ENCODE measurements at regions not wholly inside any gene's neighbourhood (a gene's known extent, or its start where the extent isn't known, plus 50 kb on each side); places are given as distances from the start of the nearest gene placed in this dataset.

- peaks cover 6% of the 10 kb centered on the region for H3K4me1 ChIP-seq
- no peak for TF ChIP-seq POLR2A (IDR thresholded peaks at IDR 0.05)
- no peak for TF ChIP-seq POLR2AphosphoS5 (IDR thresholded peaks at IDR 0.05; ENCODE audit: insufficient read depth in 1 of 2, low read depth in 1 of 2)
- TF ChIP-seq CTCF (IDR thresholded peaks at IDR 0.05) = no peak
- no peak overlapping the region for H3K4me3 ChIP-seq
- H3K27me3 ChIP-seq = no peaks in the 10 kb centered on the region
- DNase-seq (ENCODE audit: extremely low spot score in 2 of 2) = no peak
- H3K36me3 ChIP-seq = no peaks in the 10 kb centered on the region
- H3K27ac ChIP-seq = no peak overlapping the region
- H3K9me3 ChIP-seq = no peaks in the 10 kb centered on the region
- intact Hi-C loops (cut with DNase I) = loop anchor here (1.0 kb wide), 1 partner anchor 21 kb away; no protein-coding TSS in a partner anchor
Observed at GRCh38 chr3:72459588-72459987, 388.7 kb downstream of the SHQ1 start.

GRCh38 chr3:72458375-72458774, 389.9 kb downstream of the SHQ1 start:
- Histone ChIP-seq H3K4me1 (peaks cover 6% of the 10 kb centered on the region), H3K27ac (no peak overlapping the region), H3K36me3 (no peaks in the 10 kb centered on the region), H3K4me3 (no peak overlapping the region), H3K27me3 (no peaks in the 10 kb centered on the region), H3K9me3 (no peaks in the 10 kb centered on the region)
- DNase-seq (ENCODE audit: extremely low spot score in 2 of 2) = no peak
- TF ChIP-seq POLR2A (IDR thresholded peaks at IDR 0.05) (no peak), POLR2AphosphoS5 (IDR thresholded peaks at IDR 0.05; ENCODE audit: insufficient read depth in 1 of 2, low read depth in 1 of 2) (peak in 1 of 2 donors; percentile 19), CTCF (IDR thresholded peaks at IDR 0.05) (no peak)
- intact Hi-C loops (cut with DNase I) = no loop called here

DNA sequence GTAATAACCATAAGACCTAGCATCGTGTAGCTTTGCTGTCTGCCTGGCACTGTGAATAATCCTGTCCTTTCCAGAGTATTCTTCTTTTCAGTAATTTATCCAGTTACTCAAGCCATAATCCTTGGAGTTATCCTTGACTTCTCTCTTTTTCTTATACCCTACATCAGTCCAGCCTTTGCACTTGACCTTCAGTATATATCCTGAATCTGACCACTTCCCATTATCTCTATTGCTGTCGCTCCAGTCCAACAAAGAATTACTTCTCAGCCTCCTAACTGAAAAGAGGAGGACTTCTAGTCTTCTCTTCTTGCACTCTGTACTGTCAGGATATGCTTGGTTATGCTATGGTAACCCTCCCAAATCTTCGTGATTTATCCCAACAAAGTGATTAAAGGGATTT, 393.8 kb downstream of the SHQ1 start:
- H3K36me3 ChIP-seq = no peaks in the 10 kb centered on the region
- intact Hi-C loops (cut with DNase I) = no loop called here
- TF ChIP-seq POLR2AphosphoS5 (IDR thresholded peaks at IDR 0.05; ENCODE audit: insufficient read depth in 1 of 2, low read depth in 1 of 2) (no peak), CTCF (IDR thresholded peaks at IDR 0.05) (no peak), POLR2A (IDR thresholded peaks at IDR 0.05) (no peak)
- no peaks in the 10 kb centered on the region for H3K9me3 ChIP-seq
- no peak overlapping the region for H3K4me3 ChIP-seq
- no peaks in the 10 kb centered on the region for H3K27me3 ChIP-seq
- H3K27ac ChIP-seq = no peak overlapping the region
- DNase-seq (ENCODE audit: extremely low spot score in 2 of 2) = no peak
- H3K4me1 ChIP-seq = no peaks in the 10 kb centered on the region

DNA sequence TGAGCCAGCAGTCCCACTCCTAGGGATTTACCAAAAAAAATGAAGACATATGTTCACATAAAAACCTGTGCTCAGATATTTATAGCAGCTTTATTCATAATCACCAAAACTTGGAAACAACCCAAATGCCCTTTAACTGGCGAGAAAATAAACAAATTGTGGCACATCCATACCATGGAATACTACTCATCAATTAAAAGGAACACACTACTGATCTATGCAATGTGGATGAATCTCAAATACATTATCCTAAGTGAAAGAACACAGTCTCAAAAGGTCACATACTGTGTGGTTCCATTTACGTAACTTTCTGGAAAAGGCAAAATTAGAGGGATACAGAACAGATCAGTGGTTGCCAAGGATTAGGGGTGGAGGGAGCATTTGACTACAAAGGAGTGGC, 394.5 kb downstream of the SHQ1 start:
- Histone ChIP-seq H3K4me1 (no peaks in the 10 kb centered on the region), H3K4me3 (no peak overlapping the region), H3K9me3 (no peaks in the 10 kb centered on the region), H3K27me3 (no peaks in the 10 kb centered on the region), H3K36me3 (no peaks in the 10 kb centered on the region), H3K27ac (no peak overlapping the region)
- intact Hi-C loops (cut with DNase I) = no loop called here
- DNase-seq (ENCODE audit: extremely low spot score in 2 of 2) = no peak
- TF ChIP-seq POLR2AphosphoS5 (IDR thresholded peaks at IDR 0.05; ENCODE audit: insufficient read depth in 1 of 2, low read depth in 1 of 2) = no peak
- TF ChIP-seq CTCF (IDR thresholded peaks at IDR 0.05) = no peak
- TF ChIP-seq POLR2A (IDR thresholded peaks at IDR 0.05) = no peak

DNA sequence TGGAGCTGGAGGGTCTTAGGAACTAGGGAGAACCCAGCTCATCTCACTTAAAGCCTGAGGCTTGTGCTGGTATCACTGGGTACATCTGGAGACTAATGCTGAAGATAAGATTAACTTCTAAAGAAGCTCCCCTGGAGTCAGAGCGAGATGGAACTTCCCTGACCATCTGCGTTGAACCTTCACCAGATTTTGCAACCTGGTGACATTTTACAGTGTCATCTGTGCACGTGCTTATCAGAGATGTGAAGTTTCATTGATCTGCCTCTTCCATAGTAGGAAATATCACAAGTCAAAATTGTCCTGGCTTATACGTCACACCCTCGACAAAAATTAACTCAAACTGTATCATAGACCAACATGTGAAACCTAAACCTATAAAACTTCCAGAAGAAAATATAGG, 395.5 kb downstream of the SHQ1 start:
- no peaks in the 10 kb centered on the region for H3K4me1 ChIP-seq
- intact Hi-C loops (cut with DNase I) = no loop called here
- TF ChIP-seq CTCF (IDR thresholded peaks at IDR 0.05) (no peak), POLR2AphosphoS5 (IDR thresholded peaks at IDR 0.05; ENCODE audit: insufficient read depth in 1 of 2, low read depth in 1 of 2) (no peak), POLR2A (IDR thresholded peaks at IDR 0.05) (no peak)
- H3K36me3 ChIP-seq = no peaks in the 10 kb centered on the region
- H3K27ac ChIP-seq = no peak overlapping the region
- no peak for DNase-seq (ENCODE audit: extremely low spot score in 2 of 2)
- no peaks in the 10 kb centered on the region for H3K27me3 ChIP-seq
- H3K4me3 ChIP-seq = no peak overlapping the region
- H3K9me3 ChIP-seq = no peaks in the 10 kb centered on the region

Data from vagina (tissue), 2 donors.